ENCODE measurements at regions not wholly inside any gene's neighbourhood (a gene's known extent, or its start where the extent isn't known, plus 50 kb on each side); places are given as distances from the start of the nearest gene placed in this dataset.

DNA sequence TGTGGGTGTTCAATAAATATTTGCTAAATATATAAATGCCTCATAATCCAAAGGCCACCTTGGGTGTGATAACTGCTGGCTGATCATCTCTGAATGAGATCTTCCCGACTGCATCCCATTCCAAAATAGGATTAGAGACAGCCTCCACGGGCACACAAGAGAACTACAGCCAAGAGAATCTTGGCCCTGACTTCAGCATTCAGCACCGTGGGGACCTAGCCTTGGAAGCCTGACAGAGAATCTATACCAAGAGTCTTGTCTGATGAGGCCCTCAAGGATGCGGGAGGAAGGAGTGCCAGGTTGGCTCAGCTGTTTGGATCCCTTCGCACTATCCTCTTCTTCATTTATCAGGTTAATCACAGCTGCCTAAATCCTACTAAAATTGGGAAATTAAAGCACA lies 85.8 kb downstream of the RBM43 start:
- no peaks in the 10 kb centered on the region for H3F3A ChIP-seq (ENCODE audit: control insufficient read depth, insufficient read depth)
- no peaks in the 10 kb centered on the region for H3K27me3 ChIP-seq (ENCODE audit: control insufficient read depth, low read length)
- no peak overlapping the region for H3K4me2 ChIP-seq (ENCODE audit: low read length)
- TF ChIP-seq EZH2phosphoT487 (IDR thresholded peaks at IDR 0.05; ENCODE audit: borderline replicate concordance, low read length), result no peak
- TF ChIP-seq, protein P1, sequence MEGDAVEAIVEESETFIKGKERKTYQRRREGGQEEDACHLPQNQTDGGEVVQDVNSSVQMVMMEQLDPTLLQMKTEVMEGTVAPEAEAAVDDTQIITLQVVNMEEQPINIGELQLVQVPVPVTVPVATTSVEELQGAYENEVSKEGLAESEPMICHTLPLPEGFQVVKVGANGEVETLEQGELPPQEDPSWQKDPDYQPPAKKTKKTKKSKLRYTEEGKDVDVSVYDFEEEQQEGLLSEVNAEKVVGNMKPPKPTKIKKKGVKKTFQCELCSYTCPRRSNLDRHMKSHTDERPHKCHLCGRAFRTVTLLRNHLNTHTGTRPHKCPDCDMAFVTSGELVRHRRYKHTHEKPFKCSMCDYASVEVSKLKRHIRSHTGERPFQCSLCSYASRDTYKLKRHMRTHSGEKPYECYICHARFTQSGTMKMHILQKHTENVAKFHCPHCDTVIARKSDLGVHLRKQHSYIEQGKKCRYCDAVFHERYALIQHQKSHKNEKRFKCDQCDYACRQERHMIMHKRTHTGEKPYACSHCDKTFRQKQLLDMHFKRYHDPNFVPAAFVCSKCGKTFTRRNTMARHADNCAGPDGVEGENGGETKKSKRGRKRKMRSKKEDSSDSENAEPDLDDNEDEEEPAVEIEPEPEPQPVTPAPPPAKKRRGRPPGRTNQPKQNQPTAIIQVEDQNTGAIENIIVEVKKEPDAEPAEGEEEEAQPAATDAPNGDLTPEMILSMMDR (IDR thresholded peaks at IDR 0.05; ENCODE audit: low read depth, low read length, poor library complexity, severe bottlenecking), result no peak
- no peak overlapping the region for H3K27ac ChIP-seq (ENCODE audit: low read depth, low read length)
- no peaks in the 10 kb centered on the region for H3K79me2 ChIP-seq (ENCODE audit: control insufficient read depth, low read length)
- H3K9me3 ChIP-seq (ENCODE audit: control insufficient read depth, insufficient read depth, low read length), result no peaks in the 10 kb centered on the region
- H3K4me1 ChIP-seq (ENCODE audit: control insufficient read depth, low read length), result no peaks in the 10 kb centered on the region
- H3K36me3 ChIP-seq (ENCODE audit: control insufficient read depth, low read length), result no peaks in the 10 kb centered on the region
- H3K9me2 ChIP-seq (replicated peaks; ENCODE audit: control insufficient read depth, low read length), result no peaks in the 10 kb centered on the region
- no peak overlapping the region for H3K4me3 ChIP-seq (ENCODE audit: low read length)
- H4K20me1 ChIP-seq (ENCODE audit: control insufficient read depth, insufficient read depth, low read depth, low read length), result no peaks in the 10 kb centered on the region

DNA sequence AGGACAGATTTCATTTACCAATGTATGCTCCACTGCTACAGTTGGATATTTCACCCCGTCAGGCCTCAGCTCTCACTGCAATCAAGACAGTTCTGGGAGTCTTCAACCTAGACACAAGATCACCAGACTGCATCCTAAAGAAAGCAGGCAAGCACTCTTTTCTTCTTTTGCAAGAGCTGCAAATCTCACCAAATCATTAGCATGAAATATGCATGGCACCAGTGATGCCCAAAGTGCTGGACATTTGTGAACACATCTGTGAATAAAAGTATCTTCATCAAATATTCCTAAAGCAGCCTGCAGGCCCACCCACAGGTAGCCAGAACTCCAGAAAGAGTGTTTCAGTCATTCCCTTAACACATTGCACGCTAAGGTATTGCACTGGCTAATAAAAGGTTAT lies 87.5 kb downstream of the RBM43 start:
- Histone ChIP-seq H3K4me2 (ENCODE audit: low read length) (no peak overlapping the region), H3K79me2 (ENCODE audit: control insufficient read depth, low read length) (no peaks in the 10 kb centered on the region), H3K4me1 (ENCODE audit: control insufficient read depth, low read length) (no peaks in the 10 kb centered on the region), H3K27me3 (ENCODE audit: control insufficient read depth, low read length) (no peaks in the 10 kb centered on the region), H3K27ac (ENCODE audit: low read depth, low read length) (no peak overlapping the region), H4K20me1 (ENCODE audit: control insufficient read depth, insufficient read depth, low read depth, low read length) (no peaks in the 10 kb centered on the region), H3K4me3 (ENCODE audit: low read length) (no peak overlapping the region), H3K36me3 (ENCODE audit: control insufficient read depth, low read length) (no peaks in the 10 kb centered on the region), H3K9me3 (ENCODE audit: control insufficient read depth, insufficient read depth, low read length) (no peaks in the 10 kb centered on the region), H3K9me2 (replicated peaks; ENCODE audit: control insufficient read depth, low read length) (no peaks in the 10 kb centered on the region), H3F3A (ENCODE audit: control insufficient read depth, insufficient read depth) (no peaks in the 10 kb centered on the region)
- TF ChIP-seq, protein P1 (IDR thresholded peaks at IDR 0.05; ENCODE audit: low read depth, low read length, poor library complexity, severe bottlenecking), result no peak
- no peak for TF ChIP-seq EZH2phosphoT487 (IDR thresholded peaks at IDR 0.05; ENCODE audit: borderline replicate concordance, low read length)

DNA sequence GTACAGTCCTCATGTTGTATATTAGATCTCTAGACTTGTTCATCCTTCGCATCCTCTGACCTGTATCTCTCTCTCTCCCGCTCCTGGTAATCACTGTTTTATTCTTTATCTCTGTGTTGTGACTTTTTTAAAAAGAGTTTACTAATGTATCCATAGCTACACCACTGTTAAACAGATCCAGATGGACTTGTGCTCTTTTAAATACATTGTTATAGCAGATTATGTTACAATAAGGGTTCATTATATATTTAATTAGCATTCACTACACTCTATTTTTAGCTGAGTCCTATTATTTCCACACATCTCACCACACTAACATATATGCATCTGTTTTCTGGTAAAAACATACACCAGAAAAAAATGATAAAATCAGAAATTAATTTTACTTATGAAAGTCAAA lies 90.5 kb downstream of the RBM43 start:
- no peak overlapping the region for H3K4me3 ChIP-seq (ENCODE audit: low read length)
- H3K27ac ChIP-seq (ENCODE audit: low read depth, low read length), result no peak overlapping the region
- H3K79me2 ChIP-seq (ENCODE audit: control insufficient read depth, low read length), result no peaks in the 10 kb centered on the region
- no peaks in the 10 kb centered on the region for H3K9me2 ChIP-seq (replicated peaks; ENCODE audit: control insufficient read depth, low read length)
- no peaks in the 10 kb centered on the region for H3F3A ChIP-seq (ENCODE audit: control insufficient read depth, insufficient read depth)
- no peak overlapping the region for H3K4me2 ChIP-seq (ENCODE audit: low read length)
- no peaks in the 10 kb centered on the region for H3K4me1 ChIP-seq (ENCODE audit: control insufficient read depth, low read length)
- H3K36me3 ChIP-seq (ENCODE audit: control insufficient read depth, low read length), result no peaks in the 10 kb centered on the region
- H3K9me3 ChIP-seq (ENCODE audit: control insufficient read depth, insufficient read depth, low read length), result no peaks in the 10 kb centered on the region
- no peaks in the 10 kb centered on the region for H3K27me3 ChIP-seq (ENCODE audit: control insufficient read depth, low read length)
- no peaks in the 10 kb centered on the region for H4K20me1 ChIP-seq (ENCODE audit: control insufficient read depth, insufficient read depth, low read depth, low read length)
- TF ChIP-seq, protein P1 (IDR thresholded peaks at IDR 0.05; ENCODE audit: low read depth, low read length, poor library complexity, severe bottlenecking), result no peak
- no peak for TF ChIP-seq EZH2phosphoT487 (IDR thresholded peaks at IDR 0.05; ENCODE audit: borderline replicate concordance, low read length)

DNA sequence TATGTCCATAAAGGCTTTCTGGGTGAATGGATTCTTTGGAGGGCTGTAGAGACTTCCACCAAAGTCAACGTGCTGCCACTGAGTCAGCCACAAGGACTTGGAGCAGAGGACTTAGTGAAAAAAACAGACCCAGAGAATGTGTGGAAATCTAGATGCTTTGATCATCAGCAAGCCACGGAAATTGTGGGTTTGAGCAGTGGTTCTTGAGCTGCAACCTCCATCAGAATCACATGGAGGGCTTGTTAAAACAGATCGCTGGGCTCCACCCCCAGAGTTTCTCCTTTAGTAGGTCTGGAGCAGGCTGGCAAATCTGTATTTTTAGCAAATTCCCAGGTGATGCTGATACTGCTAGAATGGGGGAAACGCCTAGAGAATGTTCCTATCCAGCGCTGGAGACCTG lies 95.3 kb downstream of the RBM43 start:
- no peak overlapping the region for H3K4me2 ChIP-seq (ENCODE audit: low read length)
- no peaks in the 10 kb centered on the region for H4K20me1 ChIP-seq (ENCODE audit: control insufficient read depth, insufficient read depth, low read depth, low read length)
- H3K79me2 ChIP-seq (ENCODE audit: control insufficient read depth, low read length), result no peaks in the 10 kb centered on the region
- H3K9me3 ChIP-seq (ENCODE audit: control insufficient read depth, insufficient read depth, low read length), result no peaks in the 10 kb centered on the region
- no peaks in the 10 kb centered on the region for H3K9me2 ChIP-seq (replicated peaks; ENCODE audit: control insufficient read depth, low read length)
- H3K27me3 ChIP-seq (ENCODE audit: control insufficient read depth, low read length), result no peaks in the 10 kb centered on the region
- no peak overlapping the region for H3K4me3 ChIP-seq (ENCODE audit: low read length)
- H3K4me1 ChIP-seq (ENCODE audit: control insufficient read depth, low read length), result no peaks in the 10 kb centered on the region
- no peaks in the 10 kb centered on the region for H3K36me3 ChIP-seq (ENCODE audit: control insufficient read depth, low read length)
- H3F3A ChIP-seq (ENCODE audit: control insufficient read depth, insufficient read depth), result no peaks in the 10 kb centered on the region
- TF ChIP-seq EZH2phosphoT487 (IDR thresholded peaks at IDR 0.05; ENCODE audit: borderline replicate concordance, low read length), result no peak
- TF ChIP-seq, protein P1 (IDR thresholded peaks at IDR 0.05; ENCODE audit: low read depth, low read length, poor library complexity, severe bottlenecking), result no peak
- no peak overlapping the region for H3K27ac ChIP-seq (ENCODE audit: low read depth, low read length)

Data from DOHH2 (cell line).